GM18498 (cell line): ENCODE measurements at regions not wholly inside any gene's neighbourhood (a gene's known extent, or its start where the extent isn't known, plus 50 kb on each side); places are given as distances from the start of the nearest gene placed in this dataset.
A peak's percentile ranks its signal among the peaks of the same experiment; 100 is the strongest.
"Not testable (repeated sequence)": the region's sequence is repeated elsewhere in the genome, so short reads cannot be mapped to it uniquely, and the experiment has no call there.

Source experiments
- ATAC-seq: cut with Tn5 transposase; IDR thresholded peaks from one replicate; pipeline ENCODE4 v1.9.1; 2021; ENCODE audit warnings: mild to moderate bottlenecking, moderate library complexity; ENCODE audit not compliant: unreplicated experiment

GRCh38 chr6:14384175-14384949 is 266.8 kb downstream of the CD83 start:
- no peak for ATAC-seq

GRCh38 chr6:14386263-14386662 is 268.7 kb downstream of the CD83 start:
- no peak for ATAC-seq

- peak; percentile 59 for ATAC-seq
These were observed 269.1 kb downstream of the CD83 start for GRCh38 chr6:14386668-14387067.

- no peak for ATAC-seq
These were observed 270.8 kb downstream of the CD83 start for GRCh38 chr6:14388371-14388770.

GRCh38 chr6:14389776-14390175 is 272.2 kb downstream of the CD83 start:
- ATAC-seq = not testable (repeated sequence)

GRCh38 chr6:14390805-14391204 is 273.2 kb downstream of the CD83 start:
- ATAC-seq = no peak

GRCh38 chr6:14393910-14394309 is 276.3 kb downstream of the CD83 start:
- ATAC-seq = no peak

- no peak for ATAC-seq
These were observed 278.8 kb downstream of the CD83 start for GRCh38 chr6:14396392-14396791.

- ATAC-seq = no peak
These were observed 279.4 kb downstream of the CD83 start for GRCh38 chr6:14396826-14397517.

- no peak for ATAC-seq
These were observed 279.9 kb downstream of the CD83 start for GRCh38 chr6:14397518-14397901.

- ATAC-seq = no peak
These were observed 281.4 kb downstream of the CD83 start for GRCh38 chr6:14398953-14399352.

GRCh38 chr6:14399635-14400034 is 282.1 kb downstream of the CD83 start:
- ATAC-seq = no peak

- no peak for ATAC-seq
These were observed 283.7 kb downstream of the CD83 start for GRCh38 chr6:14401246-14401645.

- no peak for ATAC-seq
These were observed 289.2 kb downstream of the CD83 start for GRCh38 chr6:14406614-14407331.

- ATAC-seq = no peak
These were observed 290.9 kb downstream of the CD83 start for GRCh38 chr6:14408446-14408845.

- no peak for ATAC-seq
These were observed 294.5 kb downstream of the CD83 start for GRCh38 chr6:14412026-14412425.

- no peak for ATAC-seq
These were observed 297.9 kb downstream of the CD83 start for GRCh38 chr6:14415452-14415851.

GRCh38 chr6:14417377-14417776 is 299.8 kb downstream of the CD83 start:
- ATAC-seq = no peak

GRCh38 chr6:14419224-14419623 is 301.7 kb downstream of the CD83 start:
- not testable (repeated sequence) for ATAC-seq

GRCh38 chr6:14422061-14422460 is 304.5 kb downstream of the CD83 start:
- no peak for ATAC-seq

GRCh38 chr6:14422917-14423316 is 305.3 kb downstream of the CD83 start:
- ATAC-seq = no peak

GRCh38 chr6:14423330-14423729 is 305.8 kb downstream of the CD83 start:
- ATAC-seq = no peak
